ENCODE measurements at regions not wholly inside any gene's neighbourhood (a gene's known extent, or its start where the extent isn't known, plus 50 kb on each side); places are given as distances from the start of the nearest gene placed in this dataset.

DNA sequence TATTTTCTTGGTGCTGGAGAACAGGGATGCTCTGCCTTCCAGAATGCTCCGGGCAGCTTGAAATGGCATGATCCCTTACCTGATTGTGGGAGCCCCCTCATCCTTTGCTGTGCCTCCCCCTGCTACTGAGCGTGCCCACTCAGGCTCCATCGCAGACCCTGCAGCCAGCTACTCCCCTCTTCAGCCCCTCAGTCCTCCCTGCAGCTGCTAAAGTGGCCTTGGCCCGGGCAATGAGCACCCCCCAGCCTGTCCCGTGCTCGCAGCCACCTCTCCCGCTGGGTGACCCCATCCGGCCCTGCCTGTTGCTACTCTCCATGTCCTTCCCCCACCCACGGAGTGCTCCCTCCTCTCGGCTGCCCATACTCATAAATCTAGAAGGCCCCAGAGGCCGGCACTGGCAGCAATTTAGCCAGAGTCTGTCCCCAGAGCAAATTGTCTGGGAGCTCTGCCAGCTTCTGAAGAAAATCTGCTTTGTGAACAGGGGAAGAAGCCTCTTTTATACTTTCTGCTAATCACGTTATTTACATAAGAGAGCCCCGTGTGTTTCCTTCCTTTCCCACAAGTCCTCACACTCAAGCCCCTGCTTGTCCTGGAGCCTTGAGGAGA is 143.7 kb upstream of the FRMD6 start (continued):
- TF ChIP-seq, protein P1, sequence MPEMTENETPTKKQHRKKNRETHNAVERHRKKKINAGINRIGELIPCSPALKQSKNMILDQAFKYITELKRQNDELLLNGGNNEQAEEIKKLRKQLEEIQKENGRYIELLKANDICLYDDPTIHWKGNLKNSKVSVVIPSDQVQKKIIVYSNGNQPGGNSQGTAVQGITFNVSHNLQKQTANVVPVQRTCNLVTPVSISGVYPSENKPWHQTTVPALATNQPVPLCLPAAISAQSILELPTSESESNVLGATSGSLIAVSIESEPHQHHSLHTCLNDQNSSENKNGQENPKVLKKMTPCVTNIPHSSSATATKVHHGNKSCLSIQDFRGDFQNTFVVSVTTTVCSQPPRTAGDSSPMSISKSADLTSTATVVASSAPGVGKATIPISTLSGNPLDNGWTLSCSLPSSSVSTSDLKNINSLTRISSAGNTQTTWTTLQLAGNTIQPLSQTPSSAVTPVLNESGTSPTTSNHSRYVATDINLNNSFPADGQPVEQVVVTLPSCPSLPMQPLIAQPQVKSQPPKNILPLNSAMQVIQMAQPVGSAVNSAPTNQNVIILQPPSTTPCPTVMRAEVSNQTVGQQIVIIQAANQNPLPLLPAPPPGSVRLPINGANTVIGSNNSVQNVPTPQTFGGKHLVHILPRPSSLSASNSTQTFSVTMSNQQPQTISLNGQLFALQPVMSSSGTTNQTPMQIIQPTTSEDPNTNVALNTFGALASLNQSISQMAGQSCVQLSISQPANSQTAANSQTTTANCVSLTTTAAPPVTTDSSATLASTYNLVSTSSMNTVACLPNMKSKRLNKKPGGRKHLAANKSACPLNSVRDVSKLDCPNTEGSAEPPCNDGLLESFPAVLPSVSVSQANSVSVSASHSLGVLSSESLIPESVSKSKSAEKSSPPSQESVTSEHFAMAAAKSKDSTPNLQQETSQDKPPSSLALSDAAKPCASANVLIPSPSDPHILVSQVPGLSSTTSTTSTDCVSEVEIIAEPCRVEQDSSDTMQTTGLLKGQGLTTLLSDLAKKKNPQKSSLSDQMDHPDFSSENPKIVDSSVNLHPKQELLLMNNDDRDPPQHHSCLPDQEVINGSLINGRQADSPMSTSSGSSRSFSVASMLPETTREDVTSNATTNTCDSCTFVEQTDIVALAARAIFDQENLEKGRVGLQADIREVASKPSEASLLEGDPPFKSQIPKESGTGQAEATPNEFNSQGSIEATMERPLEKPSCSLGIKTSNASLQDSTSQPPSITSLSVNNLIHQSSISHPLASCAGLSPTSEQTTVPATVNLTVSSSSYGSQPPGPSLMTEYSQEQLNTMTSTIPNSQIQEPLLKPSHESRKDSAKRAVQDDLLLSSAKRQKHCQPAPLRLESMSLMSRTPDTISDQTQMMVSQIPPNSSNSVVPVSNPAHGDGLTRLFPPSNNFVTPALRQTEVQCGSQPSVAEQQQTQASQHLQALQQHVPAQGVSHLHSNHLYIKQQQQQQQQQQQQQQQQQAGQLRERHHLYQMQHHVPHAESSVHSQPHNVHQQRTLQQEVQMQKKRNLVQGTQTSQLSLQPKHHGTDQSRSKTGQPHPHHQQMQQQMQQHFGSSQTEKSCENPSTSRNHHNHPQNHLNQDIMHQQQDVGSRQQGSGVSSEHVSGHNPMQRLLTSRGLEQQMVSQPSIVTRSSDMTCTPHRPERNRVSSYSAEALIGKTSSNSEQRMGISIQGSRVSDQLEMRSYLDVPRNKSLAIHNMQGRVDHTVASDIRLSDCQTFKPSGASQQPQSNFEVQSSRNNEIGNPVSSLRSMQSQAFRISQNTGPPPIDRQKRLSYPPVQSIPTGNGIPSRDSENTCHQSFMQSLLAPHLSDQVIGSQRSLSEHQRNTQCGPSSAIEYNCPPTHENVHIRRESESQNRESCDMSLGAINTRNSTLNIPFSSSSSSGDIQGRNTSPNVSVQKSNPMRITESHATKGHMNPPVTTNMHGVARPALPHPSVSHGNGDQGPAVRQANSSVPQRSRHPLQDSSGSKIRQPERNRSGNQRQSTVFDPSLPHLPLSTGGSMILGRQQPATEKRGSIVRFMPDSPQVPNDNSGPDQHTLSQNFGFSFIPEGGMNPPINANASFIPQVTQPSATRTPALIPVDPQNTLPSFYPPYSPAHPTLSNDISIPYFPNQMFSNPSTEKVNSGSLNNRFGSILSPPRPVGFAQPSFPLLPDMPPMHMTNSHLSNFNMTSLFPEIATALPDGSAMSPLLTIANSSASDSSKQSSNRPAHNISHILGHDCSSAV (CRISPR knock-in tag; IDR thresholded peaks at IDR 0.05; ENCODE audit: borderline replicate concordance) = no peak

DNA sequence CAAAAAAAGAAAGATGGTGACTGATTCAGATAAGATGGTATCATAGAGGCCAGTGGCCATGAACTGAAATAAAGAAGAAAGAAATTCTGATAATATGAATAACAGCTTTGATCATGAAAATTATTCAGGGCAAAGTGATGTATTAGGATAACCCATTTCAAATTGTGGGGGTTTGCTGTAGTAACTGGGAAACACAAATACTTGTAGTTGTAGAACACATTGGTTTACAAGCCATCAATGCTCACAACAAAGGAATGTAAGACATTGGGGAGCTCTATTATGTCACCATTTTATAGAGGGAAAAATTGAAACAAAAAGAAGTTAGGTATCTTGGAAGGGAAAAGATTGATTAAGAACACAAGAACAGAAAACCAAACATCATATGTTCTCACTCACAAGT is 140.4 kb upstream of the FRMD6 start:
- Histone ChIP-seq H3K9ac (ENCODE audit: insufficient read depth, low read depth, low read length) (no peak overlapping the region), H3K4me3 (replicated peaks in 1 of 3; ENCODE audit: insufficient read depth in 1 of 3, low read depth in 2 of 3, low read length in 3 of 3) (no peak overlapping the region), H3K79me2 (ENCODE audit: insufficient read depth, low read length) (no peaks in the 10 kb centered on the region), H3K36me3 (replicated peaks in 1 of 2; ENCODE audit: control insufficient read depth in 1 of 2, insufficient read depth in 2 of 2, low read length in 2 of 2) (no peaks in the 10 kb centered on the region), H3K4me1 (ENCODE audit: insufficient read depth, low read length) (no peaks in the 10 kb centered on the region), H3K27ac (ENCODE audit: extremely low read length, insufficient read depth, low read length) (no peak overlapping the region), H3K4me2 (ENCODE audit: low read depth, low read length) (no peak overlapping the region), H2AFZ (ENCODE audit: low read length) (no peak overlapping the region), H3K9me3 (ENCODE audit: low read length) (no peaks in the 10 kb centered on the region), H3K27me3 (ENCODE audit: control insufficient read depth in 1 of 2, insufficient read depth in 2 of 2, low read length in 2 of 2) (peaks cover 0 to 8% of the 10 kb centered on the region in 2 experiments; a peak in 1 of 5 replicates), H4K20me1 (ENCODE audit: insufficient read depth, low read length) (no peaks in the 10 kb centered on the region)
- ChIA-PET POLR2A (no interaction called here), CTCF (ENCODE audit: low intra/inter-chr PET ratio, low total read pairs) (no interaction called here)
- FAIRE-seq = no peak
- no peak for ATAC-seq
- intact Hi-C loops (cut with micrococcal nuclease; ENCODE audit: unreplicated experiment) (no loop called here), in situ Hi-C loops (cut with HindIII; ENCODE audit: extremely low pct_ligation_motif_present, low pct_unique_long_range_greater_than_20kb) (no loop called here)
- TF ChIP-seq FOXJ3 (CRISPR knock-in tag; IDR thresholded peaks at IDR 0.05; ENCODE audit: borderline replicate concordance) (no peak), SOX6 (IDR thresholded peaks at IDR 0.05) (no peak), SOX6 (CRISPR knock-in tag; IDR thresholded peaks at IDR 0.05) (no peak), RELA (CRISPR knock-in tag; IDR thresholded peaks at IDR 0.05) (no peak), ZNF747 (CRISPR knock-in tag; IDR thresholded peaks at IDR 0.05; ENCODE audit: borderline replicate concordance) (no peak)
- TF ChIP-seq, protein P2, sequence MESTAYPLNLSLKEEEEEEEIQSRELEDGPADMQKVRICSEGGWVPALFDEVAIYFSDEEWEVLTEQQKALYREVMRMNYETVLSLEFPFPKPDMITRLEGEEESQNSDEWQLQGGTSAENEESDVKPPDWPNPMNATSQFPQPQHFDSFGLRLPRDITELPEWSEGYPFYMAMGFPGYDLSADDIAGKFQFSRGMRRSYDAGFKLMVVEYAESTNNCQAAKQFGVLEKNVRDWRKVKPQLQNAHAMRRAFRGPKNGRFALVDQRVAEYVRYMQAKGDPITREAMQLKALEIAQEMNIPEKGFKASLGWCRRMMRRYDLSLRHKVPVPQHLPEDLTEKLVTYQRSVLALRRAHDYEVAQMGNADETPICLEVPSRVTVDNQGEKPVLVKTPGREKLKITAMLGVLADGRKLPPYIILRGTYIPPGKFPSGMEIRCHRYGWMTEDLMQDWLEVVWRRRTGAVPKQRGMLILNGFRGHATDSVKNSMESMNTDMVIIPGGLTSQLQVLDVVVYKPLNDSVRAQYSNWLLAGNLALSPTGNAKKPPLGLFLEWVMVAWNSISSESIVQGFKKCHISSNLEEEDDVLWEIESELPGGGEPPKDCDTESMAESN (CRISPR knock-in tag; conservative IDR thresholded peaks at IDR 0.05) = no peak
- no peak for DNase-seq (ENCODE audit: low spot score)
- no TSS peak for BruUV-seq (replicated peaks)

Data from HepG2 (cell line).